ENCODE measurements at regions not wholly inside any gene's neighbourhood (a gene's known extent, or its start where the extent isn't known, plus 50 kb on each side); places are given as distances from the start of the nearest gene placed in this dataset.
"Not testable (repeated sequence)": the region's sequence is repeated elsewhere in the genome, so short reads cannot be mapped to it uniquely, and the experiment has no call there.

GRCh38 chr2:113386780-113387433, 50.6 kb upstream of the ZNG1B start:
- H3K9me3 ChIP-seq; H3K27me3 ChIP-seq; H3K27ac ChIP-seq; H3K4me3 ChIP-seq (ENCODE audit: low read depth in 1 of 2, low read length in 1 of 2); H3K36me3 ChIP-seq: not testable (repeated sequence)
- H3K4me1 ChIP-seq (ENCODE audit: control insufficient read depth in 1 of 2, insufficient read depth in 1 of 2, low read depth in 1 of 2, low read length in 1 of 2): peaks cover 8 to 14% of the 10 kb centered on the region in 2 experiments

- H3K4me3 ChIP-seq (ENCODE audit: low read depth in 1 of 2, low read length in 1 of 2); H3K9me3 ChIP-seq; H3K36me3 ChIP-seq: not testable (repeated sequence)
These were observed 57.9 kb upstream of the ZNG1B start for GRCh38 chr2:113379621-113380020.

GRCh38 chr2:113376913-113377445, 60.5 kb upstream of the ZNG1B start:
- Histone ChIP-seq H3K9me3 (no peaks in the 10 kb centered on the region), H3K4me3 (ENCODE audit: low read depth in 1 of 2, low read length in 1 of 2) (no peak overlapping the region), H3K36me3 (no peaks in the 10 kb centered on the region), H3K4me1 (ENCODE audit: control insufficient read depth in 1 of 2, insufficient read depth in 1 of 2, low read depth in 1 of 2, low read length in 1 of 2) (peaks cover 45 to 48% of the 10 kb centered on the region in 2 experiments), H3K27ac (peak overlapping the region; percentile 65), H3K27me3 (no peaks in the 10 kb centered on the region)
- TF ChIP-seq, protein P1, sequence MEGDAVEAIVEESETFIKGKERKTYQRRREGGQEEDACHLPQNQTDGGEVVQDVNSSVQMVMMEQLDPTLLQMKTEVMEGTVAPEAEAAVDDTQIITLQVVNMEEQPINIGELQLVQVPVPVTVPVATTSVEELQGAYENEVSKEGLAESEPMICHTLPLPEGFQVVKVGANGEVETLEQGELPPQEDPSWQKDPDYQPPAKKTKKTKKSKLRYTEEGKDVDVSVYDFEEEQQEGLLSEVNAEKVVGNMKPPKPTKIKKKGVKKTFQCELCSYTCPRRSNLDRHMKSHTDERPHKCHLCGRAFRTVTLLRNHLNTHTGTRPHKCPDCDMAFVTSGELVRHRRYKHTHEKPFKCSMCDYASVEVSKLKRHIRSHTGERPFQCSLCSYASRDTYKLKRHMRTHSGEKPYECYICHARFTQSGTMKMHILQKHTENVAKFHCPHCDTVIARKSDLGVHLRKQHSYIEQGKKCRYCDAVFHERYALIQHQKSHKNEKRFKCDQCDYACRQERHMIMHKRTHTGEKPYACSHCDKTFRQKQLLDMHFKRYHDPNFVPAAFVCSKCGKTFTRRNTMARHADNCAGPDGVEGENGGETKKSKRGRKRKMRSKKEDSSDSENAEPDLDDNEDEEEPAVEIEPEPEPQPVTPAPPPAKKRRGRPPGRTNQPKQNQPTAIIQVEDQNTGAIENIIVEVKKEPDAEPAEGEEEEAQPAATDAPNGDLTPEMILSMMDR (IDR thresholded peaks at IDR 0.05): no peak

More at GRCh38 chr2:113379621-113380020, 57.9 kb upstream of the ZNG1B start:
- H3K27ac ChIP-seq, H3K27me3 ChIP-seq: not testable (repeated sequence)
- H3K4me1 ChIP-seq (ENCODE audit: control insufficient read depth in 1 of 2, insufficient read depth in 1 of 2, low read depth in 1 of 2, low read length in 1 of 2): peaks cover 32 to 37% of the 10 kb centered on the region in 2 experiments

GRCh38 chr2:113376253-113376912, 61.1 kb upstream of the ZNG1B start:
- Histone ChIP-seq H3K36me3 (no peaks in the 10 kb centered on the region), H3K27ac (peak overlapping the region; percentile 65), H3K4me1 (ENCODE audit: control insufficient read depth in 1 of 2, insufficient read depth in 1 of 2, low read depth in 1 of 2, low read length in 1 of 2) (peaks cover 40 to 42% of the 10 kb centered on the region in 2 experiments)

DNA sequence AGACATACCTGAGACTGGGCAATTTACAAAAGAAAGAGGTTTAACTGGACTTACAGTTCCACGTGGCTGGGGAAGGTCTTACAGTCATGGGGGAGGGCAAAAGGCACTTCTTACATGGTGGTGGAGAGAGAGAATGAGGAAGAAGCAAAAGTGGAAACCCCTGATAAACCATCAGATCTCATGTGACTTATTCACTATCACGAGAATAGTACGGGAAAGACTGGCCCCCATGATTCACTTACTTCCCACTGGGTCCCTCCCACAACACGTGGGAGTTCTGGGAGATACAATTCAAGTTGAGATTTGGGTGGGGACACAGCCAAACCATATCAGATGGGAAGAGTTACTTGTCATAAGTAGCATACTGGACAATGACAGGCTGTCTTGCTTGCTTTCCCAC, 62.6 kb upstream of the ZNG1B start:
- H3K36me3 ChIP-seq; H3K4me3 ChIP-seq (ENCODE audit: low read depth in 1 of 2, low read length in 1 of 2); H3K27me3 ChIP-seq; H3K9me3 ChIP-seq: not testable (repeated sequence)
- peak overlapping the region; percentile 27 for H3K27ac ChIP-seq
- H3K4me1 ChIP-seq (ENCODE audit: control insufficient read depth in 1 of 2, insufficient read depth in 1 of 2, low read depth in 1 of 2, low read length in 1 of 2): peaks cover 34 to 36% of the 10 kb centered on the region in 2 experiments

More at GRCh38 chr2:113376253-113376912, 61.1 kb upstream of the ZNG1B start:
- TF ChIP-seq, protein P1 (IDR thresholded peaks at IDR 0.05): no peak
- no peak overlapping the region for H3K4me3 ChIP-seq (ENCODE audit: low read depth in 1 of 2, low read length in 1 of 2)
- H3K27me3 ChIP-seq: no peaks in the 10 kb centered on the region
- no peaks in the 10 kb centered on the region for H3K9me3 ChIP-seq

DNA sequence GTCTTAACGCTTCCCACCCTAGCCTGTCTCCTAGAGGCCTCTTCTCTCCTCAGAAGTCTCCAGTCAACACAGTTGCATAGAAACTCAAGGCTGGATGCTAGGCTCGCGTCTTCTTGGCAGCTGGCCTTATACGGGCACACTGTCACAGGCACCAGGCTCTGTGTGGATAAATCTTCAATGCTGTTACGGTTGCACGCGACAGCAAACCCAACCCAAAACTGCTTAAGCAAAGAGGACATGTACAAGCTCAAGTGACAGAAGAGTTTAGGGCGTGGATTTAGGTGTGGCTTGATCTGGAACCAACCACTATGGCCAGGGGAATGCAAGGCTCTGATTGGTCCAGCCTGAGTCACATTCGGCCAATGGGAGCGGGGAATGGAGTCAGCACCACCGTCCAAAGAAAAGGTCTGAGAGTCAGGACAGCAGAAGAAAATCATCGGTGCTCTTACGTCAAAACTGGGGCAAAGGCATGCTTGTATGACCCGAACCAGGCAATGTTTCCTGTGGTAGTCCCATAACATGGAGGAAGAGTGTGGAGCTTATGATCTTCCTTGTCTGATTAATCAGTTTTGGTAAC, 65.1 kb upstream of the ZNG1B start:
- peaks cover 36 to 41% of the 10 kb centered on the region in 2 experiments for H3K4me1 ChIP-seq (ENCODE audit: control insufficient read depth in 1 of 2, insufficient read depth in 1 of 2, low read depth in 1 of 2, low read length in 1 of 2)
- H3K36me3 ChIP-seq; H3K27ac ChIP-seq; H3K4me3 ChIP-seq (ENCODE audit: low read depth in 1 of 2, low read length in 1 of 2); H3K27me3 ChIP-seq; H3K9me3 ChIP-seq: not testable (repeated sequence)

DNA sequence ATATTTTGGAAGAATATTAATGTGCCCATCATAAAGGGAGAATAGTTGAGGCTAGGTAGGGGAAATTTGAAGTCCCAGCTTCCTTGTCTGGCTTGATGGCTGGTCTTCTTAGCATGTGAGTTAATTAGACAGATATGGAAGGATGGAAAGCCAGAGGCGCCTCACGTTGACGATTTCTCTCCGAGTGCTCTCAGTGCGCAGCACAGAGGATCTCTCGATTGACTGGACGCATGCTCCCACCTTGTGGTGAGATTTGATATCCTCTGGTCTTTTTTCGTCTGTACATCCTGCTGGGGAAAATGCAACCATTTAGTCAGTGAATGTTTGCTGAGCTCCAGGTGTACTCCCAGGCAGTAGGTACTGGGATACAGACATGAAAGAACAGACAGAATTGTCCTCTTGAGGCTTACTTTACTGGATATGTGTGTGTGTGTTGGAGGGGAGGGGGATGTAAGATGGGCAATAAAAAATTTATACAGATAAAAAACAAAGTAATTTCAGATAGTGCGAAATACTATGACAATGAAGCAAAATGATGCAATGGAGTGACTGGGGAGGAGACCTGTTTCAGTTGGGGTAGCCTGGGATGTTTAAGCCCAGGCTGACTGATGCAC, 66.9 kb upstream of the ZNG1B start:
- Histone ChIP-seq H3K27me3 (no peaks in the 10 kb centered on the region), H3K4me3 (ENCODE audit: low read depth in 1 of 2, low read length in 1 of 2) (no peak overlapping the region), H3K9me3 (no peaks in the 10 kb centered on the region), H3K27ac (no peak overlapping the region), H3K36me3 (no peaks in the 10 kb centered on the region), H3K4me1 (ENCODE audit: control insufficient read depth in 1 of 2, insufficient read depth in 1 of 2, low read depth in 1 of 2, low read length in 1 of 2) (peaks cover 27 to 32% of the 10 kb centered on the region in 2 experiments)
- TF ChIP-seq, protein P1 (IDR thresholded peaks at IDR 0.05): no peak

All from neutrophil (primary cell).